Non-pigmented ciliary epithelial cell (primary cell): ENCODE measurements at regions not wholly inside any gene's neighbourhood (a gene's known extent, or its start where the extent isn't known, plus 50 kb on each side); places are given as distances from the start of the nearest gene placed in this dataset.

Experiments
- DNase-seq: peaks from one replicate; pipeline ENCODE4 v3.0.0-alpha.2; 2010; ENCODE audit warnings: low read depth

DNA sequence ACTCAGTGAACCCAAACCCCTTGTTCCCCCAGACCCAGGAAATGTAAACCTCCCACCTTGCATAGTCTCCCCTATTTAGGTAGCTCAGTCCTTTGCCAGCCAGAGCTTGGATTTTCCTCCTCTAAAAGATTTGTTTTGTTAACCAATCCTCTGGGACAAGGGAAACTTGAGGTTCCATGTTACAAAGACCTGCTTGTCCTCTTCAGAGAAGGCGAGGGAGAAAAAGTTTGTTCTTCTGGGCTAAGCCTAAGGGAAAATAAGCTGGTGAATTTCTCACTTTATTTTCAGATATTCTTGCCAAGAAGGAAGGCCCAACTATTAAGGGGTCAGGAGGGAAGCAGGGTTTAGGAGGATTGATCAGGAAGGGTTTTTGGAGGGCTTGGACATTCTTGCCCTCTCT, 136.1 kb upstream of the PROK2 start:
- DNase-seq: no peak

DNA sequence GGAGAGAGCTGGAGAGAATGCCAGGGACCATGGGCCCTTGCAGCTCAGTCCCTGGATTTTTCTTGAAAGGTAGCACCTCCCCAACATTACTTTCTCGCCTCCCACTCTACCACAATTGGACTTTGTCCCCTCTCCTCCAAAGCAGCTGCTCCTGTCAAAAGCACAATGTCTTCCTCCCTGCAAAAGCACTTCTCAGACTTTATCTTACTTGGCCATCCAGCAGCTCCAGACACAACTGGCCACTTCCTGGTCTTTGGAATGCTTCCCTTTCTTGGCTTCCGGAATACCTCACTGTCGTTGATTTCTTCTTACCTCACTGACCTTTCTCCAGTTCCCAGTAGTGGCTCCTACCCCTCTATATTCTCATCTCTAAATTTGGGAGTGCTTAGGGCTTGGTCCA, 134.6 kb upstream of the PROK2 start:
- no peak for DNase-seq

DNA sequence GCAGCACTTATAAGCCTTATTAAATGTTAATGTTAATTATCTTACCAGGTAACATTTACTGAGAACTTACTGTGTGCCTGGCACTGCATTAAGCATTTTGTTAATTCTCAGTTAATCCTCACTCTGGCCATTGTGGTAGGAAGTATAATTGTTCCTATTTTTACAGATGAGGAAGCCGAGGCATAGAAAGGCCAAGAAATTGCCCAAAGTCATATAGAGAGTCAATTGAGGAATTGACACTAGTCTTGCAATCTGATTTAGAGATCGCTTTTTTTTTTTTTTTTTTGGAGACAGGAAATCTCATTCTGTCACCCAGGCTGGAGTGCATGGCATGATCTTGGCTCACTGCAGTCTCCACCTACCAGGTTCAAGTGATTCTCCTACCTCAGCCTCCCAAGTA, 132.6 kb upstream of the PROK2 start:
- DNase-seq: no peak

DNA sequence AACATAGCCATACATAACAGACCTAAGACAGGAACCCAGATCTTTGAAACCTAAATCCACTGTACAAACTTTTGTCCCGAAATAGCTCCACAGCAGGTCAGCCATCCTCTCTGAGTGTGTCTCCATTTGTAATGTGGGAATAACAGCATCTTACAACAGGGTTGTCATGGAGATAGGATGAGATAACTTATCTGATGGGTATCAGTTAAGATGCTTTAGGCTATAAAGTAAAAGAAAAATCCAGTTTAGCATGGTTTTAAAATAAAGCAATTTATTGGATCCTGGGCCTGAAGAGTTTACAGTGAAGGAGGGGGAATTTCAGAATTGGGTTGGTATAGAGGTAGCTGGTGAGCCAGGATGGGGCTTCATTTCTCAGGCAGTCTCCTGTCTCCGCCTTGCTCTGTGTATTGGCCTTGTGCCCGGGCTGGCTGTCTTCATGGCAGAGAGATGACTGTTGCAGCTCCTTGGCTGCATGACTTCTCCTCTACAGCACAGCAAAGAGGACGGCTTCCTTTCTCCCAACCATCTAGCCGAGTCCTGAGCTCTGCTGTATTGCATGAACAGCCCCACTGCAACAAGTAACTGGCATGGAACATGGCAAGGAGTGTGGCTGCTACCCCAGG, 131.9 kb upstream of the PROK2 start:
- DNase-seq: no peak

DNA sequence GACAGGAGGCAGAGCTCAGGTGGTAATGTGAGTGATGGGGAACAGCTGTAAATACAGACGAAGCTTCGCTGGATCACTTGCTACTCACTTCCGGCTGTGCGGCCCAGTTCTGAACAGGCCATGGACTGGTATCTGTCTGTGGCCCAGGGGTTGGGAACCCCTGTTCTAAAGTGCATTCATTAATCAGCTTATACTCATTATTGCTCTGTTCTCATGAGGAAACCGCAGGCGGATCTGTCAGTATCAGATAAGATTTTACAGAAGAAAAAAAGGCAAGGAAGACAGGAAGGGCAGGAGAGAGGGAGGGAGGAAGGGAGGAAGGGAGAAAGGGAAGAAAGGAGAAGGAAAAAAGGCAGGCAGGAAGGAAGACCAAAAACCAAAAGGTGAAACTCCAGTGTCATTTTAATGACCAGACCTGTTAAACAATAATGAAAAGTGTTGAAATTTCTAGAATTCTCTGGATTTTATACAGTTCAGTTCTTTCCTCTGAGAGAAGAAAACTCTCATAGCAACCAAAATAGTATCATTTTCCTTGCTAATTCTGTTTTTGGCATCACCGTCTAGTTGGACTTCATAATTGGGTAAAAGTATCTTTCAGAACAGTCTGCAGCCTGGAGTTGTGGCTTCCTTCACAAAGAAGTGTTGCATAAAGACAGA, 128.0 kb upstream of the PROK2 start:
- no peak for DNase-seq

DNA sequence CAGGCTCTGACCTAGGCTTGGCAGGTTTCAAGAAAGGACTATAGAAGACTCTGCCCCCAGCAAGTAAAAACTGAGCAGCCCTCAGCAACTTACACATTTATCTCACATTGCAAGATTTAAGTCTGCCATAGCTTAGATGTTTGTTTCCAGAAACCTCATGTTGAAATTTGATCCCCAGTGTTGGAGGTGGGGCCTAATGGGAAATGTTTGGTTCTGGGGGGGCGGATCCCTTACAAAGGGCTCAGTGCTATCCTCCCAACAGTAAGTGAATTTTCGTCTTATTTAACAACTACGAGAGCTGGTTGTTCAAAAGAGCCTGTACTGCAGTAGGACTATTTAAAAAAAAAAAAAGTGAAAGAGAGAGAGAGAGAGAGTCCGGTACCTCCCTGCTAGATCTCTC, 125.2 kb upstream of the PROK2 start:
- DNase-seq: no peak

DNA sequence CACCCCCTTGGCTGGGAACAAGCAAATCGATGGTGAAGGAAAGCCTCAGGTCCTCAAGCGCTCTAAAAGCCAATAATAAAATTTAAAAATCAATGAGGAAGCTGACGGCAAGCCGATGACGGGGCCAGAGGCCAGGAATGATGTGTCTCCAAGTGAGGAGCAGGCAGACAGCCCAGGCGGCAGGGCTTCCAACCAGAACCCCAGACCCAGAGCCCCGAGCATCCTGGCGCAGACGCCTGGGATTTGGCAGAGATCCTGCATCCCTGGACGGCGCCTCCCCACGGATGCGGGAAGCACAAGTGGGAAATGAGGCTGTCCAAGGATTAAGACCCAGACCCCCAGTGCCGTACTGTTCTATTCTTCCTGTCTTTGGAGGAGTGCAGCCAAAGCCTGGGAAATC, 123.0 kb upstream of the PROK2 start:
- no peak for DNase-seq

DNA sequence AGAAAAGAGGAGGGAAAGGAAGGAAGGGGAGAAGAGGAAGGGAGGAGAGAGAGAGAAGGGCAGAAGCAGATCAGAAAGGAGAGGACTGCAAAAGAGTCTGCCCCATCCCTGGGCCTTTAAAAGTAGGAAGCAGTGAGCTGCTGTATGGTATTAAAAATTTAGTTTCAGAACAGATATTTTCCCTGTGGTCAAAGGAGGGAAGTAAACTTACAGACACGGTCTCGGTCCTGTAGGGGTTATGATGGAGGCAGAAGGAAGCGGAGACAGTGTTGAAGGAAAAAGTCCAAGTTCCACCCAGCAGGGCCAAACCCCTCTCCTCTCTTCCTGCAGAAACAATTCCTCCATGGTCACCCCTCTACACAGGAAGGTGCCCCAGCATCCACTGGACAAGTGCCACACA, 122.0 kb upstream of the PROK2 start:
- no peak for DNase-seq

DNA sequence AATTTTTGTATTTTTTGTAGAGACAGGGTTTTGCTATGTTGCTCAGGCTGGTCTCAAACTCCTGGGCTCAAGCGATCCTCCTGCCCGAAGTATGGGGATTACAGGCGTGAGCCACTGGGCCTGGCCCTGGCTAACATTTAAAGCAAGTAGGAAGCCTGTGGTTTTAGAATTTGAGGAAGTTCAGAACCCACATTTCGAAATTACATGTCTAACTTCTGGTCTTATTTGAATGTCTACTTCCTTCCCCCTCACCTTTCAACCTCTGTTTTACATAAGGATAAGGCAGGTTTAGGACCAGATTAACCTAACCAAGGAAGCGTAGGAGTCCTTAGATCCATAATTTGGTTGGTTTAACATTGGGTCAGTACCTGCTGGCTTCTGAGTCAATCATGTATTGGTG, 120.5 kb upstream of the PROK2 start:
- no peak for DNase-seq

DNA sequence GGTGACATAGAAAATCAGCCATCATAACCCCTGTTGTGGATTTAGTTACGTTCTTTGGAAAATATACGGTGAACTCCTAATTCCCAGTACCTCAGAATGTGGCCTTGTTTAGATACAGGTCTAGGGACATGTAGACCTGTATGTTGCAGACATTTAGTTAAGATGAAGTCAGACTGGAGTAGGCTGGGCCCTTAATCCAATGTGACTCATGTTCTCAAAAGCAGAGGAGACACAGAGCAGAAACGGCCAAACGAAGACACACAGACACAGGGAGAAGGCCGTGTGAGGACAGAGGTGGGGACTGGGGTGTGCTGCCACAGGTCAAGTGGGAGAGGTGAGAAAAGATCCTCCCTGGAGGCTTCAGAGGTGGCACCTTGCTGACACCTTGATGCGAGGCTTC, 119.0 kb upstream of the PROK2 start:
- DNase-seq: no peak

DNA sequence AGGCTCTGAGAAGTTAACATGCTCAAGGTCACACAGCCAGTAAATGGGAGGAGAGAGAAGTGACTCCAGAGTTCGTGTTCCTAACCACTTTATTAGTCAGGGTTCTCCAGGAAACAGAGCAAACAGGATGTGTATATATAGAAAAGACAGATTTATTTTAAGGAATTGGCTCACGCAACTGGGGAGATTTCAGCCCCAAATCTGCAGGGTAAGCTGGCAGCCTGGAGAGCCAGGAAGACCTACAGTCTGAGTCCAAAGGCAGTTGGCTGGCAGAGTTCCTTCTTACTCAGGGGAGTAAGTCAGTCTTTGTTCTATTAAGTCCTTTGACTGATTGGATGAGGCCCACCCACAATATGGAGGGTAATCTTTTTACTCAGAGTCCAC, 118.2 kb upstream of the PROK2 start:
- no peak for DNase-seq

DNA sequence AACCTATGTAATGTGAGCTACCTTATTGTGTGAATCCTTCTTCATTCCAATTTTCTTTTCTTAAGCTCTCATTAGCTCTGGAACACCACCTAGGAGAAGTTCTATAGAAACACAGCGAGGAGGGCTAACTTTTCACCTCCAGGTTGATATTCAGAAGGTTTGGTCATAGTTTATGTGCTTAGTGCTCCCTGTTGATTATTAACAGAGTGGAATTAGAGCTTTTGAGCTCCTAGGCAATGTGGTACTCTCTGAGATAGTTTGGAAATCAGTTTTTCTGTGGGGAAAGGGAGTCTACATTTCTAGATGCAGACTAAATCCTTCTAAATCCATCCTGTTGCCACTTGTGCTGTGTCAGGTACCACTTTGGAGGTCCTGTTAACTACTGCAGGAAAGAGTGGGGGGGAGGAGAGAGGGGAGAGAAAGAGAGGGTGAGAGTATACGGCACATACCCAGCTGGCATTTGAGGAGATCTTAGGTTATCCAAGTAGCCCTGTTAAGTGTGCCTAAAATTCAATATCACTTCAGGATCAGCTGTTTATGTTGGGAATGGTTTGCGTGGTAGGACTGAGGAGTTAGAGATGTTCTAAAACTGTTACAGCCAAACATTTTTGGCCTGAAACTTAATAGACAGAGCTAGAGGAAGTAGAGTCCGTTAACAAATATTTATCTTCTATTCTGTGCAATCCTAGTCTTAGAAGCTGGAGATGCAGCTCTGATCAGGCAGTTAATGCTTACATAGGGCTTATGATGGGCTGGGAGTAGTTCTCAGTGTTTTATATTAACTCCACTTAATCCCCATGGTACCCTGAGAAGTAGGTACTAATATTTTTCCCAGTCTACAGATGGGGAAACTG, 117.5 kb upstream of the PROK2 start:
- DNase-seq: no peak

DNA sequence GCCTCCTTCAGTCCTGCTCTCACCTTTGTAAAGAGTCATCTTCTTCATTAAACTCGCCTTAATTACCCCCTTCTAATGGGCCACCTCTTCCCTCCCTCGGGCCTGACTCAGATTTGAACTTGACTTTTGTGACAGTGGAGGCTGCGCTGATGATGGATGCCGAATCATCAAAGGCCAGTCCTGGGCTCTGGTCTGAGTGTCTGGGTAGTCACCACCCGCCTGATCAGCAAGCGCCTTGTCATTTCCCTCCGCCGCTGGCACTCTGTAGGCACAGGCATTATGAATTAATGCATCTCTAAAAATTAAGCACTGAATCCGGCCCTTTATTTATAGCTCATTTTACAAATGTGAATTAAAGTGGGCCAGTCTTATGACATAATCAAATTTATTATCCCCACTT, 116.7 kb upstream of the PROK2 start:
- DNase-seq: no peak

DNA sequence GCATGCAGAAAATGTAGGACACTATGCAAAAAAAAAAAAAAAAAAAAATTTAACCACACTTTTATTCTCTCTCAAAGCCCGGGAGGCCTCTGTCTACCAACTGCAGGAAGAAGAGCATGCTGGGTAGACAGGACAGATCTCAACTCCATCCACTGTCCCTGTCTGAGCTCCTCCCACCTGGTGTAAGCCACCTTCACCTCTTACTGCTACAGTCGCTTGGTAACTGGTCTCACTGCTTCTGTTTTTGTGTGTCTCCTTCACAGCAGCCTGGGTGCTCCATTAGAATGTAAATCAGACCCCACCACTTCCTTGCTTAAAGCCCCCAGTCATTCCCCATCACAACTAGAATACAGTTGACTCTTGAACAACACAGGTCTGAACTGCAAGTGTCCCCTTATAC, 115.1 kb upstream of the PROK2 start:
- no peak for DNase-seq

DNA sequence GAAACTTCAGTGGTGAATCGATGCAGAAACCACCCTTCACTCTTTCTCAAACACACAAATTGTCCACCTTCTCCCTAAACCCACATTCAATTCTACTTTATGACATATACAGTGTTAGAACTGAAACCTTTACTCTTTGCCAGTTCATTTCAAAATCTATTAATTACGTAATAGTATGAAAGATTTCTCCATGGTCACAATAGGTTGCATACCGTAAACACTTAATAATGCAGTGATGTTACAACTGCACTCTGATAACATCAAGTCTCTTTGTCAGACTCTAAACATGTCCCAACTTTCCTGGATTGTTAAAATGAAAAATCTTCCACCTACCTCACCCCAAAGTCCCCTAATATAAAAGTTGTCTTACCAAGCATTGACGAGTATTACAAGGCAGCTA, 111.8 kb upstream of the PROK2 start:
- no peak for DNase-seq

DNA sequence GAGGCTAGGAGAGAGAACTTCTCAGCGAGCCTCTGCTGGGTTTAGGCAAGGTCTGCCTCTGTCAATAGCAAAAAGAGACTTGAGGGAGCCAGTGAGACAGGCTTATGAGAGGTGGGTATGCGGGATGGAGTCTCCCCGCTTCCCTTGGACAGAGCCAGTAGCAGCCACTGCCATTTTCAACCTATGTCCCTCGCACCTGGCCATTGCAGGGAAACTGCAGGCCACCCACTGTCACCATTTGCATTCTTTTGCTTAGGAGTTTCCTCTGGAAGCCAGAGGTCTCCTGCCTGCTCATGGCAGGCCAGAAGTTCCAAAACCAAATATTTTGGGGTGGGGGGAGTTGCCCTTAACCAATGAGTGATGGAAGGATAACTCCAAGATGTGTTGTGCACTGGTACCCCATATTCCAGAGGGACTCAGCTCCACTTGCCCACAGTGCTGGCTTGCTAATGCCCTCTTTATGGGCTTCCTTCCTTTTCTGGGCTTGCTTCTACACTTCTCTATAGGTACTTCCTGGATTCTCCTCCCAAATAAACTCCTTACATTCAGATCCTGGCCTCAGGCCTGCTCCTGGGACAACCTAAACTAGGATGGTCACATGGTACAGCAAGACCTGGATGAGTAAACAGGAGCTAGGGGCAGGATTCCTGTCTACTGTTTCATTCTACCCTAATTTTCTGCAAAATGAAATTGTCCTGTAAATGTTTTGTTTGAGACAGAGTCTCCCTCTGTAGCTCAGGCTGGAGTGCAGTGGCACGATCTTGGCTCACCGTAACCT, 108.9 kb upstream of the PROK2 start:
- no peak for DNase-seq

DNA sequence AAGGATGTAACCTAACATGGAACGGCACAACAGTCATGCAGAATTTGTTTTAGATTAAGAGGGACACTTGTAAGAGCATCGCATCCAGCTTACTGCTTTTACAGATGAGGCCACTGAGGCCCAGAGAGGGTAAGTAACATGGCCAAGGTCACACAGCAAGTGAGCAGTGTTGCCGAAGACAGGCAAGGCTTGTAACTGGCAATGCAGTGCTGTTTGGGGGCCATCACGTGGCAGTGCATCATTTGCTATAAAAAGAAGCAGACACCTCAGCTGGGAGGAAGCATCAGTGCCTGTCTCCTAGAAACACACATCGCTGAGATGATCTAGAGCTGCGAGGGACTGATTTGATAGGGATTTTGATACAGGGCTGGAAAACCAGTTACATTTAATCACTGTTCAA, 108.2 kb upstream of the PROK2 start:
- DNase-seq: no peak

DNA sequence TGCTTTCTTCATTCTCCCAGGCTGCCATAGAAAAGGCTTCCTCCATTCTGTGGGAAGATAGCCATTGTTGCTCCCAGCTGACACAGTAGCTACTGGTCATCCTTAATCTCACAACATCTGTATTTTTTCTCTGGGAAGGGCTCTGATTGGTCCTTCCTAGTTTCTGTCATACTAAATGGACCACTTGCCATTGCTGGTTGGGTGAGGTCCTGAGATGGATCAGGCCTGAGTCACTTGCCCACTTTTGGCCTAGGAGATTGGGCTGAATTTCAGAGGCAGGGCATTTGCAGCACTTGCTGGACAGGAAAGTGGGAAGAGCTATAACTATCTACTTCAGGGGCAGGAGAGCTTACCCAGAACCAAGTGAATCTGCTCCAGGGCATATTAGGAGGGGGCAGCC, 106.5 kb upstream of the PROK2 start:
- no peak for DNase-seq

DNA sequence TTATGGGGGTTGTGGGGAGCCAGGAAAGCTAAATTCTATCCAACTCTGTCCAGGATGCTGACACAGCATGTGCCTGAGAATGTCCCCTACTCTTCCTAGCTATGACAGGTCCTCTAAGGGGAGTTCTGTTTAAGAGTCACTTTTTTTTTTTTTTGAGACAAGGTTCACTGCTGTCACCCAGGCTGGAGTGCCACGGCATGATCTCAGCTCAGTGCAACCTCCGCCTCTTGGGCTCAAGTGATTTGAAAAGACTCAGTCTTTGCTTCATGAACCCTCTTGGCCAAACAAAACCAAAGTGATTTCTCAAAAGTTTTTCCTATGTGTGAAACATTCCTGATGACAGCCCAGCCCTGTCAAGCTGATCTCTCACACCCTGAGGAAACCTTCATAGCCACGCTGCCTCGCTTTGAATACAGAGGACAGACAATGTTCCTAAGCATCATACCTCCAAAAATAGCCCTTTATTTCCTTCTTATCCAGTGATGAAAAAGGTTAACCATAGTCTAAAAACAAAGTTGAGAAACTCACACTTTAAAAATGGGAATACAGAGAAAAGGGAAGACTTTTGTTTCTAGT, 105.5 kb upstream of the PROK2 start:
- DNase-seq: no peak

DNA sequence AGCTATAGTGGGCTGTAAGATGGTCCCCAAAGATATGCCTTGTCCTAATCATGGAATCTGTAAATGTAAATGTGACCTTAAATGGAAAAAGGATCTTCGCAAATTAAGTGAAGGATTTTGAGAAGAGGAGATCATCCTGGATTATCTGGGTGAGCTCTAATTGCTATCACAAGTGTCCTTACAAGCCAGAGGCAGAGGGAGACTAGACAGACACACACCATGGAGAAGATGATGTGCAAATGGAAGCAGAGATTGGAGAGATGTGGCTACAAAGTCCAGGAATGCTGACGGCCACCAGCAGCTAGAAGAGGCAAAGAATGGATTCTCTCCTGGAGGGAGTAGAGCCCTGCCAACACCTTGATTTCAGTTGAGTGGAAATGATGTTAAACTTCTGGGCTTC, 102.3 kb upstream of the PROK2 start:
- DNase-seq: no peak

DNA sequence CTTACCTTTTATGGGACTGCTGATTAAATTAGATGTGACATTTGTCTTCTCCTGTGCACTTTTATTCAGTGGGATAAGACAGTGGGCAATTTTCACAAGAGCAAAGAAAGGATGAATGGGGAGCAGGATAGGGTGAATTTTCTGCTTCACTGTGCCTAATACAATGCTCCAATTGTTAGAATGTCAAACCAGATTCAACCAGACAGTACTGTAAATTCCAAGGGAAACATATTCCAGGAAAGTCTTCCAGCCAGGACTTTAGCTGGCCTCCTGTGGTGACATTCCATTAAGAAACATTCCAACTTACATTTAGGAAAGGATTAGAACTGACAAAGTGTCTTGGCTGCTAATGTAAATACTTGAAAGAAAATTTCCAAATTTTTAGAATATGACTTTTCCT, 100.1 kb upstream of the PROK2 start:
- DNase-seq: no peak

DNA sequence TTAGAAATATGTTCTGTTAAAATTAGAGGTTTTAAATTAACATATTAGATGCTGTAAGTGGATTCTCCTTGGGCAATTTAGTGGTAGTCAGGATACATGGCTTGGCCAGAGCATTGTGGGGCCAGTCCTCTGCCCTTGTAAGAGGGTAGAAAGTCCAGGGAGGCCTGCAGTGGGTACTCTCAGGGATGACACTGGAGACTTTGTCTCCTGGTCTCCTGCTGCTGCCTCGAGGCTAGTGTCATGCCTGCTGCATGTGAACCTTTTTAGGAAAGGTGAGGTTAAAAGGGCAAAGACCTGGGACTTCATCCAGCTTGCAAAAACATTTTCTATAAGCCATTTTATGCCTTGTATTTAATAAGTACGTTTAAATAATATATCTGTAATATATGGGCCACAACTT, 96.8 kb upstream of the PROK2 start:
- DNase-seq: no peak
